Right kidney (tissue), 1 donor: ENCODE measurements at regions not wholly inside any gene's neighbourhood (a gene's known extent, or its start where the extent isn't known, plus 50 kb on each side); places are given as distances from the start of the nearest gene placed in this dataset.
A peak's percentile ranks its signal among the peaks of the same experiment; 100 is the strongest.

Source experiments
- DNase-seq: peaks from one replicate; pipeline ENCODE4 v3.0.0-alpha.2; 2016

- DNase-seq, result no peak
Observed at GRCh38 chr20:24102749-24103333, 114.3 kb upstream of the GGTLC1 start.

GRCh38 chr20:24102290-24102689, 113.7 kb upstream of the GGTLC1 start:
- DNase-seq, result no peak

- peak; percentile 47 for DNase-seq
Observed at GRCh38 chr20:24100370-24101011, 111.9 kb upstream of the GGTLC1 start.

- DNase-seq, result no peak
Observed at GRCh38 chr20:24098886-24099285, 110.3 kb upstream of the GGTLC1 start.

GRCh38 chr20:24097506-24098245, 109.1 kb upstream of the GGTLC1 start:
- DNase-seq, result no peak

GRCh38 chr20:24096864-24097450, 108.4 kb upstream of the GGTLC1 start:
- DNase-seq, result no peak

GRCh38 chr20:24096264-24096663, 107.7 kb upstream of the GGTLC1 start:
- no peak for DNase-seq

- no peak for DNase-seq
Observed at GRCh38 chr20:24095756-24096155, 107.2 kb upstream of the GGTLC1 start.

GRCh38 chr20:24095303-24095702, 106.7 kb upstream of the GGTLC1 start:
- no peak for DNase-seq

GRCh38 chr20:24089576-24089975, 101.0 kb upstream of the GGTLC1 start:
- DNase-seq, result no peak

- DNase-seq, result no peak
Observed at GRCh38 chr20:24086121-24086520, 97.5 kb upstream of the GGTLC1 start.

- no peak for DNase-seq
Observed at GRCh38 chr20:24084281-24084680, 95.7 kb upstream of the GGTLC1 start.

GRCh38 chr20:24081077-24081476, 92.5 kb upstream of the GGTLC1 start:
- DNase-seq, result no peak

- DNase-seq, result no peak
Observed at GRCh38 chr20:24079661-24080412, 91.3 kb upstream of the GGTLC1 start.

GRCh38 chr20:24077145-24077544, 88.6 kb upstream of the GGTLC1 start:
- no peak for DNase-seq

GRCh38 chr20:24070679-24071078, 82.1 kb upstream of the GGTLC1 start:
- no peak for DNase-seq

GRCh38 chr20:24066076-24066700, 77.6 kb upstream of the GGTLC1 start:
- DNase-seq, result no peak

GRCh38 chr20:24064915-24065314, 76.3 kb upstream of the GGTLC1 start:
- no peak for DNase-seq

- DNase-seq, result no peak
Observed at GRCh38 chr20:24064092-24064491, 75.5 kb upstream of the GGTLC1 start.

- DNase-seq, result no peak
Observed at GRCh38 chr20:24063100-24063499, 74.5 kb upstream of the GGTLC1 start.

GRCh38 chr20:24060851-24061590, 72.4 kb upstream of the GGTLC1 start:
- DNase-seq, result no peak
